H1 (cell line): ENCODE measurements at regions not wholly inside any gene's neighbourhood (a gene's known extent, or its start where the extent isn't known, plus 50 kb on each side); places are given as distances from the start of the nearest gene placed in this dataset.
"Not testable (repeated sequence)": the region's sequence is repeated elsewhere in the genome, so short reads cannot be mapped to it uniquely, and the experiment has no call there.

Experiments used
- CTCF ChIA-PET: fragments of 300-600 bp; sonication (Branson Sonifier 250); formaldehyde crosslinking; loops from one replicate; lab custom pipeline; 2021; ENCODE audit not compliant: partially characterized antibody; lab: Charles Lee
- POLR2A ChIA-PET: fragments of 300-600 bp; sonication (Branson Sonifier 250); formaldehyde crosslinking; loops from one replicate; lab custom pipeline; 2021; ENCODE audit warnings: inconsistent platforms; ENCODE audit not compliant: partially characterized antibody; lab: Charles Lee
- DNase-seq, 2 experiments: peaks; one replicate each; pipeline versions ENCODE4 v3.0.0 to v3.0.0-alpha.2; 2010 to 2022; ENCODE audit warnings: low spot score in 2 of 2, low read depth in 1 of 2, mixed read lengths in 1 of 2
- FAIRE-seq: peaks from 2 replicates; lab custom pipeline; 2011; peaks lifted over from hg19 to GRCh38; lab: Jason Lieb, UNC
- H2AFZ ChIP-seq: 2 replicates; pipeline ENCODE4 v1.8.1; 2012; ENCODE audit warnings: low read length, inconsistent platforms
- H2AK5ac ChIP-seq: 2 replicates; pipeline ENCODE4 v1.6.1; 2013; ENCODE audit warnings: low read depth, low read length
- H2BK120ac ChIP-seq: replicated peaks from 2 replicates; pipeline ENCODE3; 2013; ENCODE audit warnings: low read depth, low read length, inconsistent platforms
- H2BK12ac ChIP-seq: 2 replicates; pipeline ENCODE4 v1.6.1; 2013; ENCODE audit warnings: low read depth, low read length
- H2BK15ac ChIP-seq: 2 replicates; pipeline ENCODE4 v1.6.1; 2013; ENCODE audit warnings: low read length
- H2BK20ac ChIP-seq: 2 replicates; pipeline ENCODE4 v1.6.1; 2013; ENCODE audit warnings: low read length
- H2BK5ac ChIP-seq: 2 replicates; pipeline ENCODE4 v1.6.1; 2013; ENCODE audit warnings: low read depth, low read length
- H3K14ac ChIP-seq: 2 replicates; pipeline ENCODE4 v1.6.1; 2013; ENCODE audit warnings: inconsistent platforms; ENCODE audit not compliant: insufficient read length
- H3K18ac ChIP-seq: 2 replicates; pipeline ENCODE4 v1.6.1; 2013; ENCODE audit warnings: low read length; ENCODE audit errors: extremely low read depth
- H3K23ac ChIP-seq: 2 replicates; pipeline ENCODE4 v1.6.1; 2013; ENCODE audit warnings: inconsistent platforms; ENCODE audit not compliant: insufficient read length
- H3K23me2 ChIP-seq: 2 replicates; pipeline ENCODE4 v1.6.1; 2013; ENCODE audit warnings: low read depth, low read length
- H3K27ac ChIP-seq: 2 replicates; pipeline ENCODE4 v1.6.1; 2011; ENCODE audit warnings: low read depth, low read length, inconsistent platforms
- H3K27me3 ChIP-seq, 4 experiments: replicated peaks in 1 of 4; 1 replicate in 1 of 4; 2 replicates in 3 of 4; pipeline versions ENCODE4 v1.6.1 to v1.8.1; 2011 to 2013; ENCODE audit warnings: low read length in 3 of 4, mild to moderate bottlenecking in 3 of 4, inconsistent platforms in 2 of 4, mixed read lengths in 2 of 4, moderate library complexity in 1 of 4; ENCODE audit not compliant: control insufficient read depth in 3 of 4, insufficient read depth in 3 of 4; ENCODE audit errors: extremely low read depth in 1 of 4
- H3K36me3 ChIP-seq, 4 experiments: 2 replicates each; pipeline versions ENCODE4 v1.6.1 to v1.8.1; 2011 to 2013; ENCODE audit warnings: mild to moderate bottlenecking in 4 of 4, low read length in 3 of 4, moderate library complexity in 2 of 4, control low read depth in 1 of 4, inconsistent platforms in 1 of 4; ENCODE audit not compliant: insufficient read depth in 4 of 4, control insufficient read depth in 2 of 4
- H3K4ac ChIP-seq: replicated peaks from 2 replicates; pipeline ENCODE3; 2013; ENCODE audit warnings: low read length, low read depth, mixed read lengths, inconsistent platforms; ENCODE audit not compliant: insufficient read length
- H3K4me1 ChIP-seq, 4 experiments: replicated peaks in 1 of 4; 1 replicate in 1 of 4; 2 replicates in 3 of 4; pipeline versions ENCODE4 v1.6.1 to v1.8.1; 2011 to 2013; ENCODE audit warnings: low read length in 3 of 4, inconsistent platforms in 2 of 4, mixed read lengths in 1 of 4; ENCODE audit not compliant: insufficient read depth in 4 of 4, control insufficient read depth in 3 of 4
- H3K4me2 ChIP-seq, 2 experiments: 2 replicates each; pipeline versions ENCODE4 v1.6.1 to v1.8.1; 2011 to 2013; ENCODE audit warnings: low read depth in 2 of 2, low read length in 2 of 2, control low read depth in 1 of 2, inconsistent platforms in 1 of 2, mild to moderate bottlenecking in 1 of 2; ENCODE audit not compliant: insufficient read depth in 1 of 2
- H3K4me3 ChIP-seq, 4 experiments: fragments of 200-600, 300-600 bp in 1 of 4; sonication (generic), shearing (Covaris generic), sonication (Bioruptor Twin) in 1 of 4; 2 replicates each; pipeline versions ENCODE4 v1.5.1 to v1.8.1; 2011 to 2016; ENCODE audit warnings: low read length in 4 of 4, low read depth in 3 of 4, control low read depth in 2 of 4, inconsistent platforms in 2 of 4, mild to moderate bottlenecking in 2 of 4, mixed read lengths in 1 of 4, moderate library complexity in 1 of 4; ENCODE audit not compliant: insufficient read depth in 2 of 4; ENCODE audit errors: extremely low read depth in 1 of 4
- H3K56ac ChIP-seq: replicated peaks from 2 replicates; pipeline ENCODE3; 2013; ENCODE audit warnings: low read depth, mild to moderate bottlenecking, mixed read lengths, low read length, inconsistent platforms; ENCODE audit not compliant: insufficient read length
- H3K79me1 ChIP-seq: 2 replicates; pipeline ENCODE4 v1.6.1; 2013; ENCODE audit warnings: low read depth, low read length, control low read depth
- H3K79me2 ChIP-seq, 2 experiments: 2 replicates each; pipeline versions ENCODE4 v1.6.1 to v1.8.1; 2012 to 2013; ENCODE audit warnings: low read length in 2 of 2, mild to moderate bottlenecking in 2 of 2, inconsistent platforms in 1 of 2; ENCODE audit not compliant: insufficient read depth in 2 of 2, control insufficient read depth in 1 of 2
- H3K9ac ChIP-seq, 4 experiments: replicated peaks in 1 of 4; 1 replicate in 1 of 4; 2 replicates in 3 of 4; pipeline versions ENCODE4 v1.6.1 to v1.8.1; 2011 to 2013; ENCODE audit warnings: low read depth in 3 of 4, low read length in 3 of 4, control low read depth in 2 of 4, mild to moderate bottlenecking in 2 of 4, moderate library complexity in 2 of 4, inconsistent platforms in 1 of 4; ENCODE audit errors: extremely low read depth in 1 of 4
- H3K9me3 ChIP-seq, 2 experiments: 2 replicates each; pipeline versions ENCODE4 v1.6.1 to v1.8.1; 2012 to 2013; ENCODE audit warnings: mild to moderate bottlenecking in 2 of 2, moderate library complexity in 2 of 2, control low read depth in 1 of 2, inconsistent platforms in 1 of 2, low read depth in 1 of 2, low read length in 1 of 2, mixed read lengths in 1 of 2; ENCODE audit not compliant: insufficient read depth in 2 of 2
- H4K20me1 ChIP-seq, 2 experiments: replicated peaks in 1 of 2; 2 replicates each; pipeline versions ENCODE3 to v1.8.1; 2011 to 2013; ENCODE audit warnings: inconsistent platforms in 2 of 2, low read length in 2 of 2, mild to moderate bottlenecking in 1 of 2; ENCODE audit not compliant: insufficient read depth in 2 of 2, control insufficient read depth in 1 of 2
- H4K5ac ChIP-seq: 2 replicates; pipeline ENCODE4 v1.6.1; 2013; ENCODE audit warnings: low read length, low read depth, mixed read lengths, inconsistent platforms; ENCODE audit not compliant: insufficient read length
- H4K8ac ChIP-seq: 2 replicates; pipeline ENCODE4 v1.8.0; 2013; ENCODE audit warnings: mild to moderate bottlenecking, moderate library complexity, low read length, inconsistent platforms; ENCODE audit not compliant: insufficient read depth; ENCODE audit errors: extremely low read depth
- H4K91ac ChIP-seq: replicated peaks from 2 replicates; pipeline ENCODE3; 2013; ENCODE audit warnings: low read length, mixed read lengths, inconsistent platforms; ENCODE audit not compliant: insufficient read length
- WGBS, 2 experiments: shearing (Covaris generic) in 1 of 2; methylation state at CpG; one replicate each; pipeline versions ENCODE4 v1.1.6 to v1.1.7; 2013 to 2015; ENCODE audit warnings: low lambda C conversion rate in 2 of 2, mixed read lengths in 2 of 2, inconsistent platforms in 1 of 2, low coverage in 1 of 2, missing lambda C conversion rate in 1 of 2; ENCODE audit not compliant: insufficient replicate concordance in 2 of 2, insufficient coverage in 1 of 2, insufficient read length in 1 of 2; ENCODE audit errors: extremely low coverage in 1 of 2, missing lambda C conversion rate in 1 of 2; 5-methylcytosine and 5-hydroxymethylcytosine counted together

DNA sequence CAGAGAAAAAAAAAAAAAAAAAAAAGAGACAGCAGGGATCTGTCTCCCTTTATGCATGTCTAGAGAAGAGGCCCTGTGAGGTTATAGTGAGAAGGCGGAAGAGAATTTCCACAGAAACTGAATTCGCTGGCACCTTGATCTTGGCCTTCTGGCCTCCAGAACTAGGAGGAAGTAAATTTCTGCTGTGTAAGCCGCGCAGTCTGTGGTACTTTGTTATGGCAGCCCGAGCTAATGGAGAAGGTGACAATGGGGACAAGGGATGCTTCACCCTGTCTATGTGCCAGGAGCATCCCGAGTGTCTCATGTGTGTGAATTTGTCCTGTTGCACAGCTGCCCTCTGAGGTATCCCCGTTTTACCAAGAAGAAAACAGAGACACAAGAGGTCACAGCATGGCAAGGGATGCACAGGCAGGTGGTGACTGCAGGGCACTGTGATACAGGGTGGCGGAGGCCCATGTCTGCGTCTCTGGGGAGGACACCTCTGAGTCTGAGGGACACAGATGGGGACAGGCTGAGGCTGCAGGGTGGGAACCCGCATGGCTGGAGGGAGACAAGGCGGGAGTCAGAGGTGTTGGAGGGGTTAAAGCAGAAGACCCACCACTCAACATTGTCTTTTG, 100.3 kb downstream of the CRLF3 start:
- H3K4ac ChIP-seq, H4K8ac ChIP-seq, H3K9ac ChIP-seq, H2BK120ac ChIP-seq, CTCF ChIA-PET, H3K56ac ChIP-seq, H3K23me2 ChIP-seq, H2BK5ac ChIP-seq, H2BK12ac ChIP-seq, H3K23ac ChIP-seq, H3K9me3 ChIP-seq, H3K79me1 ChIP-seq, H2AFZ ChIP-seq, H2BK15ac ChIP-seq, H4K5ac ChIP-seq, H3K14ac ChIP-seq, H3K18ac ChIP-seq, H3K27ac ChIP-seq, H2AK5ac ChIP-seq, FAIRE-seq, H2BK20ac ChIP-seq, H3K36me3 ChIP-seq, H3K4me2 ChIP-seq, H4K91ac ChIP-seq, H3K4me1 ChIP-seq, H3K4me3 ChIP-seq, H3K27me3 ChIP-seq: not testable (repeated sequence)
- peak in 1 of 2 experiments; percentile 32 for DNase-seq
- POLR2A ChIA-PET = interaction anchor here (1.0 kb wide), 1 partner anchor 13 kb away, joined by 3 read pairs; no protein-coding TSS in a partner anchor
- H4K20me1 ChIP-seq = peaks cover 10 to 11% of the 10 kb centered on the region in 2 experiments
- H3K79me2 ChIP-seq = peaks cover 20 to 90% of the 10 kb centered on the region in 2 experiments
- whole genome bisulfite sequencing, 2 experiments = 95% methylated on average over 11 of the region's 11 CpGs; no CpG with 5 or more reads in 1 of the 2 experiments
